ENCODE measurements at regions not wholly inside any gene's neighbourhood (a gene's known extent, or its start where the extent isn't known, plus 50 kb on each side); places are given as distances from the start of the nearest gene placed in this dataset.

GRCh38 chr13:33665626-33666175 is 152.2 kb upstream of the RFC3 start:
- TF ChIP-seq CTCF (IDR thresholded peaks at IDR 0.05; ENCODE audit: low read length) (no peak), EZH2 (optimal IDR thresholded peaks at IDR 0.05; ENCODE audit: low read depth, low read length) (no peak)
